ENCODE measurements at regions not wholly inside any gene's neighbourhood (a gene's known extent, or its start where the extent isn't known, plus 50 kb on each side); places are given as distances from the start of the nearest gene placed in this dataset.
"Not testable (repeated sequence)": the region's sequence is repeated elsewhere in the genome, so short reads cannot be mapped to it uniquely, and the experiment has no call there.

- BruUV-seq (replicated peaks) = no TSS peak
- H3K27ac ChIP-seq (ENCODE audit: low read depth, low read length, poor library complexity, severe bottlenecking) = no peak overlapping the region
- ChIA-PET CTCF (ENCODE audit: unreplicated experiment) (no interaction called here), POLR2A (no interaction called here)
- no peaks in the 10 kb centered on the region for H3K9me2 ChIP-seq (ENCODE audit: insufficient read depth, low read length)
- DNase-seq (ENCODE audit: low spot score) = no peak
- H3K36me3 ChIP-seq (ENCODE audit: insufficient read depth, low read length) = no peaks in the 10 kb centered on the region
- no peaks in the 10 kb centered on the region for H3K9me3 ChIP-seq (ENCODE audit: low read length)
- H2AFZ ChIP-seq (ENCODE audit: low read length) = no peak overlapping the region
- H3K4me2 ChIP-seq (ENCODE audit: low read length) = no peak overlapping the region
- no peaks in the 10 kb centered on the region for H4K20me1 ChIP-seq (ENCODE audit: insufficient read depth, low read length)
- TF ChIP-seq EZH2phosphoT487 (IDR thresholded peaks at IDR 0.05; ENCODE audit: borderline replicate concordance, low read depth, low read length) (no peak), CTCF (conservative IDR thresholded peaks at IDR 0.05; ENCODE audit: low read length) (no peak)
- H3K4me1 ChIP-seq (ENCODE audit: insufficient read depth, low read length, poor library complexity, severe bottlenecking) = no peaks in the 10 kb centered on the region
- intact Hi-C loops (cut with micrococcal nuclease; ENCODE audit: unreplicated experiment) = no loop called here
- no peaks in the 10 kb centered on the region for H3K79me2 ChIP-seq (ENCODE audit: insufficient read depth, low read depth, low read length)
- H3K4me3 ChIP-seq (ENCODE audit: low read depth, low read length, poor library complexity, severe bottlenecking) = no peak overlapping the region
Measured at GRCh38 chr6:12628327-12628726, 88.2 kb upstream of the PHACTR1 start.

GRCh38 chr6:12633746-12634145 is 82.8 kb upstream of the PHACTR1 start:
- H3K27ac ChIP-seq (ENCODE audit: low read depth, low read length, poor library complexity, severe bottlenecking); CTCF ChIA-PET (ENCODE audit: unreplicated experiment); H3K4me3 ChIP-seq (ENCODE audit: low read depth, low read length, poor library complexity, severe bottlenecking); H3K4me1 ChIP-seq (ENCODE audit: insufficient read depth, low read length, poor library complexity, severe bottlenecking); H4K20me1 ChIP-seq (ENCODE audit: insufficient read depth, low read length); H2AFZ ChIP-seq (ENCODE audit: low read length); intact Hi-C loops (cut with micrococcal nuclease; ENCODE audit: unreplicated experiment); BruUV-seq (replicated peaks); H3K36me3 ChIP-seq (ENCODE audit: insufficient read depth, low read length); H3K4me2 ChIP-seq (ENCODE audit: low read length); DNase-seq (ENCODE audit: low spot score); POLR2A ChIA-PET; H3K9me3 ChIP-seq (ENCODE audit: low read length); H3K79me2 ChIP-seq (ENCODE audit: insufficient read depth, low read depth, low read length); H3K9me2 ChIP-seq (ENCODE audit: insufficient read depth, low read length): not testable (repeated sequence)

GRCh38 chr6:12635375-12635774 is 81.2 kb upstream of the PHACTR1 start:
- no peaks in the 10 kb centered on the region for H3K79me2 ChIP-seq (ENCODE audit: insufficient read depth, low read depth, low read length)
- no peak overlapping the region for H3K4me3 ChIP-seq (ENCODE audit: low read depth, low read length, poor library complexity, severe bottlenecking)
- H3K9me2 ChIP-seq (ENCODE audit: insufficient read depth, low read length) = no peaks in the 10 kb centered on the region
- no peaks in the 10 kb centered on the region for H4K20me1 ChIP-seq (ENCODE audit: insufficient read depth, low read length)
- no peaks in the 10 kb centered on the region for H3K4me1 ChIP-seq (ENCODE audit: insufficient read depth, low read length, poor library complexity, severe bottlenecking)
- POLR2A ChIA-PET = no interaction called here
- no peaks in the 10 kb centered on the region for H3K36me3 ChIP-seq (ENCODE audit: insufficient read depth, low read length)
- no peak overlapping the region for H3K4me2 ChIP-seq (ENCODE audit: low read length)
- H2AFZ ChIP-seq (ENCODE audit: low read length) = no peak overlapping the region
- CTCF ChIA-PET (ENCODE audit: unreplicated experiment) = no interaction called here
- no peak for DNase-seq (ENCODE audit: low spot score)
- H3K9me3 ChIP-seq (ENCODE audit: low read length) = no peaks in the 10 kb centered on the region
- H3K27ac ChIP-seq (ENCODE audit: low read depth, low read length, poor library complexity, severe bottlenecking) = no peak overlapping the region
- intact Hi-C loops (cut with micrococcal nuclease; ENCODE audit: unreplicated experiment) = no loop called here
- no TSS peak for BruUV-seq (replicated peaks)
- TF ChIP-seq EZH2phosphoT487 (IDR thresholded peaks at IDR 0.05; ENCODE audit: borderline replicate concordance, low read depth, low read length) = no peak
- TF ChIP-seq CTCF (conservative IDR thresholded peaks at IDR 0.05; ENCODE audit: low read length) = no peak

Measured in OCI-LY7 (cell line).